Neural progenitor cell (in vitro differentiated cells): ENCODE measurements at regions not wholly inside any gene's neighbourhood (a gene's known extent, or its start where the extent isn't known, plus 50 kb on each side); places are given as distances from the start of the nearest gene placed in this dataset.

Experiments used
- DNase-seq: peaks from one replicate; pipeline ENCODE4 v3.0.0-alpha.2; 2016; ENCODE audit warnings: low spot score
- H2AFZ ChIP-seq: fragments of 200-600 bp; sonication (generic); replicated peaks from 2 replicates; pipeline ENCODE4 v1.6.1; 2016; ENCODE audit warnings: antibody characterized with exemption
- H3F3A ChIP-seq: fragments of 200-600 bp; sonication (generic); 2 replicates; pipeline ENCODE4 v1.6.1; 2016; ENCODE audit warnings: antibody characterized with exemption, low read depth
- H3K27ac ChIP-seq: fragments of 200-600 bp; sonication (generic); 2 replicates; pipeline ENCODE4 v1.5.1; 2016; ENCODE audit warnings: mild to moderate bottlenecking
- H3K27me3 ChIP-seq: fragments of 200-600 bp; sonication (generic); 2 replicates; pipeline ENCODE4 v1.6.1; 2016; ENCODE audit warnings: mild to moderate bottlenecking, moderate library complexity
- H3K36me3 ChIP-seq: fragments of 200-600 bp; sonication (generic); 2 replicates; pipeline ENCODE4 v1.5.1; 2016
- H3K4me1 ChIP-seq: fragments of 200-600 bp; sonication (generic); 2 replicates; pipeline ENCODE4 v1.6.1; 2016; ENCODE audit warnings: mixed run types
- H3K4me2 ChIP-seq: fragments of 200-600 bp; sonication (generic); 2 replicates; pipeline ENCODE4 v1.6.1; 2016
- H3K4me3 ChIP-seq: fragments of 200-600 bp; sonication (generic); 2 replicates; pipeline ENCODE4 v1.5.1; 2016
- H3K79me2 ChIP-seq: fragments of 200-600 bp; sonication (generic); 2 replicates; pipeline ENCODE4 v1.6.1; 2016; ENCODE audit warnings: low read depth
- H3K9ac ChIP-seq: fragments of 200-600 bp; sonication (generic); 2 replicates; pipeline ENCODE4 v1.6.1; 2016
- H3K9me3 ChIP-seq: fragments of 200-600 bp; sonication (generic); 2 replicates; pipeline ENCODE4 v1.5.1; 2016; ENCODE audit warnings: low read depth
- H4K20me1 ChIP-seq: fragments of 200-600 bp; sonication (generic); 2 replicates; pipeline ENCODE4 v1.6.1; 2016; ENCODE audit warnings: low read depth
- H3K27ac Mint-ChIP-seq: 3 replicates; pipeline ENCODE4 v1.8.0; 2021; ENCODE audit warnings: mixed read lengths
- H3K27me3 Mint-ChIP-seq: 2 replicates; pipeline ENCODE4 v1.8.0; 2022; ENCODE audit warnings: low read depth, mild to moderate bottlenecking, inconsistent platforms, moderate library complexity, mixed read lengths; ENCODE audit not compliant: insufficient read depth
- H3K36me3 Mint-ChIP-seq: 3 replicates; pipeline ENCODE4 v1.8.0; 2021; ENCODE audit warnings: mixed read lengths
- H3K4me1 Mint-ChIP-seq: 3 replicates; pipeline ENCODE4 v1.8.0; 2021; ENCODE audit warnings: mixed read lengths
- H3K4me3 Mint-ChIP-seq: 3 replicates; pipeline ENCODE4 v1.8.0; 2021; ENCODE audit warnings: mild to moderate bottlenecking, moderate library complexity, mixed read lengths
- H3K9me3 Mint-ChIP-seq: 3 replicates; pipeline ENCODE4 v1.8.0; 2020; ENCODE audit warnings: mixed read lengths
- CTCF ChIP-seq: fragments of 200-600 bp; sonication (generic); IDR thresholded peaks from 2 replicates; pipeline ENCODE4 v1.5.1; 2017; ENCODE audit warnings: antibody characterized with exemption, mild to moderate bottlenecking
- EZH2 ChIP-seq: fragments of 200-600 bp; sonication (generic); IDR thresholded peaks from 2 replicates; pipeline ENCODE4 v1.6.1; 2017; ENCODE audit warnings: antibody characterized with exemption, mild to moderate bottlenecking, moderate library complexity
- EZH2phosphoT487 ChIP-seq: fragments of 200-600 bp; sonication (generic); IDR thresholded peaks from 2 replicates; pipeline ENCODE4 v1.6.1; 2017; ENCODE audit warnings: antibody characterized with exemption

- TF ChIP-seq EZH2phosphoT487 (no peak), EZH2 (no peak), CTCF (no peak)
- no peak for DNase-seq
- Histone ChIP-seq H3K79me2 (no peaks in the 10 kb centered on the region), H3K27me3 (no peaks in the 10 kb centered on the region), H2AFZ (no peak overlapping the region), H3K4me3 (no peak overlapping the region), H4K20me1 (no peaks in the 10 kb centered on the region), H3K27ac (no peak overlapping the region), H3K4me1 (no peaks in the 10 kb centered on the region), H3K36me3 (no peaks in the 10 kb centered on the region), H3K9me3 (no peaks in the 10 kb centered on the region), H3K4me2 (no peak overlapping the region), H3K9ac (no peak overlapping the region), H3F3A (no peaks in the 10 kb centered on the region)
- Mint-ChIP-seq H3K4me1 (no peaks in the 10 kb centered on the region), H3K36me3 (no peaks in the 10 kb centered on the region), H3K4me3 (no peak overlapping the region), H3K27me3 (no peaks in the 10 kb centered on the region), H3K9me3 (no peaks in the 10 kb centered on the region), H3K27ac (no peak overlapping the region)
Observed at GRCh38 chr9:26524267-26524666, 368.3 kb downstream of the CAAP1 start.

GRCh38 chr9:26523577-26523976 is 369.0 kb downstream of the CAAP1 start:
- Mint-ChIP-seq H3K27ac (no peak overlapping the region), H3K4me3 (no peak overlapping the region)

GRCh38 chr9:26520141-26520540 is 372.5 kb downstream of the CAAP1 start:
- Histone ChIP-seq H3K79me2 (no peaks in the 10 kb centered on the region), H3K9ac (no peak overlapping the region), H3K27me3 (no peaks in the 10 kb centered on the region), H3K27ac (no peak overlapping the region), H3K4me2 (no peak overlapping the region), H3F3A (no peaks in the 10 kb centered on the region), H4K20me1 (no peaks in the 10 kb centered on the region), H3K9me3 (no peaks in the 10 kb centered on the region), H3K4me3 (no peak overlapping the region), H3K4me1 (peaks cover 8% of the 10 kb centered on the region), H2AFZ (no peak overlapping the region), H3K36me3 (no peaks in the 10 kb centered on the region)
- DNase-seq = no peak
- no peak overlapping the region for H3K27ac Mint-ChIP-seq
- H3K4me1 Mint-ChIP-seq = no peaks in the 10 kb centered on the region
- TF ChIP-seq EZH2 (no peak), CTCF (no peak), EZH2phosphoT487 (no peak)
- no peak overlapping the region for H3K4me3 Mint-ChIP-seq
- H3K36me3 Mint-ChIP-seq = no peaks in the 10 kb centered on the region
- H3K27me3 Mint-ChIP-seq = no peaks in the 10 kb centered on the region
- H3K9me3 Mint-ChIP-seq = no peaks in the 10 kb centered on the region

More at GRCh38 chr9:26523577-26523976, 369.0 kb downstream of the CAAP1 start:
- Mint-ChIP-seq H3K36me3 (no peaks in the 10 kb centered on the region), H3K4me1 (no peaks in the 10 kb centered on the region), H3K9me3 (no peaks in the 10 kb centered on the region), H3K27me3 (no peaks in the 10 kb centered on the region)
- no peaks in the 10 kb centered on the region for H3K4me1 ChIP-seq
- no peak overlapping the region for H3K9ac ChIP-seq
- H3K4me2 ChIP-seq = no peak overlapping the region
- no peak for DNase-seq
- H3K9me3 ChIP-seq = no peaks in the 10 kb centered on the region
- H3K27me3 ChIP-seq = no peaks in the 10 kb centered on the region
- H3K79me2 ChIP-seq = no peaks in the 10 kb centered on the region
- TF ChIP-seq CTCF = no peak
- no peak for TF ChIP-seq EZH2
- no peak for TF ChIP-seq EZH2phosphoT487
- no peak overlapping the region for H3K4me3 ChIP-seq
- no peak overlapping the region for H3K27ac ChIP-seq
- no peak overlapping the region for H2AFZ ChIP-seq
- H3K36me3 ChIP-seq = no peaks in the 10 kb centered on the region
- H3F3A ChIP-seq = no peaks in the 10 kb centered on the region
- H4K20me1 ChIP-seq = no peaks in the 10 kb centered on the region
